NOMO-1 treated with DMSO at 0.1 percent for 48 hours (cell line): ENCODE measurements at regions not wholly inside any gene's neighbourhood (a gene's known extent, or its start where the extent isn't known, plus 50 kb on each side); places are given as distances from the start of the nearest gene placed in this dataset.
"Not testable (repeated sequence)": the region's sequence is repeated elsewhere in the genome, so short reads cannot be mapped to it uniquely, and the experiment has no call there.

Source experiments
- DNase-seq: peaks from one replicate; lab custom pipeline; 2025; ENCODE audit not compliant: unreplicated experiment; lab: John Stamatoyannopoulos, UW

- DNase-seq, result no peak
Measured at GRCh38 chr1:56133522-56134472, 445.6 kb downstream of the PLPP3 start.

- DNase-seq, result no peak
Measured at GRCh38 chr1:56132520-56132919, 446.8 kb downstream of the PLPP3 start.

- DNase-seq, result no peak
Measured at GRCh38 chr1:56129837-56130236, 449.5 kb downstream of the PLPP3 start.

GRCh38 chr1:56125316-56125715, 454.0 kb downstream of the PLPP3 start:
- no peak for DNase-seq

- no peak for DNase-seq
Measured at GRCh38 chr1:56123826-56124225, 455.5 kb downstream of the PLPP3 start.

- no peak for DNase-seq
Measured at GRCh38 chr1:56123421-56123820, 455.9 kb downstream of the PLPP3 start.

GRCh38 chr1:56120021-56120420, 459.3 kb downstream of the PLPP3 start:
- no peak for DNase-seq

- DNase-seq, result not testable (repeated sequence)
Measured at GRCh38 chr1:56118676-56119075, 460.7 kb downstream of the PLPP3 start.

- DNase-seq, result no peak
Measured at GRCh38 chr1:56115701-56116100, 463.7 kb downstream of the PLPP3 start.

- DNase-seq, result no peak
Measured at GRCh38 chr1:56113679-56114078, 465.7 kb downstream of the PLPP3 start.

GRCh38 chr1:56107275-56107638, 472.1 kb downstream of the PLPP3 start:
- no peak for DNase-seq

GRCh38 chr1:56106531-56107274, 472.7 kb downstream of the PLPP3 start:
- DNase-seq, result no peak

GRCh38 chr1:56105397-56105796, 474.0 kb downstream of the PLPP3 start:
- no peak for DNase-seq

GRCh38 chr1:56099766-56100265, 479.5 kb downstream of the PLPP3 start:
- DNase-seq, result no peak

GRCh38 chr1:56098946-56099345, 480.4 kb downstream of the PLPP3 start:
- DNase-seq, result no peak

GRCh38 chr1:56097713-56098112, 481.6 kb downstream of the PLPP3 start:
- no peak for DNase-seq

GRCh38 chr1:56095696-56096665, 483.4 kb downstream of the PLPP3 start:
- DNase-seq, result no peak

GRCh38 chr1:56094168-56094567, 485.2 kb downstream of the PLPP3 start:
- no peak for DNase-seq

- no peak for DNase-seq
Measured at GRCh38 chr1:56092684-56093570, 486.4 kb downstream of the PLPP3 start.

- not testable (repeated sequence) for DNase-seq
Measured at GRCh38 chr1:56089826-56090225, 489.5 kb downstream of the PLPP3 start.
